GM12873 (cell line): ENCODE measurements at regions not wholly inside any gene's neighbourhood (a gene's known extent, or its start where the extent isn't known, plus 50 kb on each side); places are given as distances from the start of the nearest gene placed in this dataset.

ENCODE experiments used
- TF ChIP-seq, protein P1 (sequence below): IDR thresholded peaks from 2 replicates; pipeline ENCODE4 v1.5.1; 2012; ENCODE audit warnings: low read depth, mild to moderate bottlenecking, moderate library complexity, low read length, control low read depth; ENCODE audit not compliant: insufficient read depth; ENCODE audit errors: missing control alignments

DNA sequence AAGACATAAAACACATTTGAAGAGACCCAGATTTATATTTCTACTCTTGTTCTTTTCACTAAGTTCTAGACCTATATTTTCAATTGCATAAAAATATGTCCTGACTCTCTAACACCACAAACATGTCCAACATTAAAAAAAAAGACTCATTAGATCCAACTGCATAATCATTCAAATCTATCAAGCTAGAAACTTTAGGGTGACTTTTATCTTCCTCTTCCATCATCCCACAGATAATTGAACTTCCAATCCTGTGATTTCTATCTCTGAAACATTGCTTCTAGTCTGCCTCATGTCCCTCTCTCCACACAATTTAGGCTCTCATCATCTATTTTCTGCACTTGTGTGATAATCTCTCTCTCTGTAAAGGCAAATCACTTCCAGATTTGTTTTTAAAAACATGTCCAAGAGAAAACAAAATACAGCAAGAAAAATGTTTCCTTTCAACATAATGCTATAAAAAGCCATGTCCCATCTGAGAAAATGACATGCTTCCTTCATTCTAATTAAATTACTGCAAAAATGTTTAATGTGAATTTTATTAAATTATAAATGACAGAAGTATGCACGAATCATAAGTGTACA, 615.9 kb downstream of the RNF144B start:
- TF ChIP-seq, protein P1, sequence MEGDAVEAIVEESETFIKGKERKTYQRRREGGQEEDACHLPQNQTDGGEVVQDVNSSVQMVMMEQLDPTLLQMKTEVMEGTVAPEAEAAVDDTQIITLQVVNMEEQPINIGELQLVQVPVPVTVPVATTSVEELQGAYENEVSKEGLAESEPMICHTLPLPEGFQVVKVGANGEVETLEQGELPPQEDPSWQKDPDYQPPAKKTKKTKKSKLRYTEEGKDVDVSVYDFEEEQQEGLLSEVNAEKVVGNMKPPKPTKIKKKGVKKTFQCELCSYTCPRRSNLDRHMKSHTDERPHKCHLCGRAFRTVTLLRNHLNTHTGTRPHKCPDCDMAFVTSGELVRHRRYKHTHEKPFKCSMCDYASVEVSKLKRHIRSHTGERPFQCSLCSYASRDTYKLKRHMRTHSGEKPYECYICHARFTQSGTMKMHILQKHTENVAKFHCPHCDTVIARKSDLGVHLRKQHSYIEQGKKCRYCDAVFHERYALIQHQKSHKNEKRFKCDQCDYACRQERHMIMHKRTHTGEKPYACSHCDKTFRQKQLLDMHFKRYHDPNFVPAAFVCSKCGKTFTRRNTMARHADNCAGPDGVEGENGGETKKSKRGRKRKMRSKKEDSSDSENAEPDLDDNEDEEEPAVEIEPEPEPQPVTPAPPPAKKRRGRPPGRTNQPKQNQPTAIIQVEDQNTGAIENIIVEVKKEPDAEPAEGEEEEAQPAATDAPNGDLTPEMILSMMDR, result no peak

DNA sequence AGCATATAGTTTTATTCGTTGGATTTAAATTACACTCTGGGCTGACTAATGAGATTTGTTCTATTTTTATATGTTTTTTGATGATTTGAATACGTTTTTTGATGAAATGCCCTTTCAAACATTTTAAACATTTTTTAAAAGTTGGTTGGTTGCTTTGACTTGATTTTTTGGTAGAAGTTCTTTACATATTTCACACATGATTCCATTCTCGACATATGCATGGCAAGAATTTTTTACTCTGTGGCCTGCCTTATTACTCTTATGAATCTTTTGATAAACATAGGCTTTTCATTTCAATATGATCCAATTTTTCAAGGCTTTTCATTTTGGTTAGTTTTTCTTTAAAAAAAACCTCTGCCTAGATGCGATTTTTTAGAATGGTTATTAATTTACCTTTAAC, 617.0 kb downstream of the RNF144B start:
- TF ChIP-seq, protein P1, result no peak

DNA sequence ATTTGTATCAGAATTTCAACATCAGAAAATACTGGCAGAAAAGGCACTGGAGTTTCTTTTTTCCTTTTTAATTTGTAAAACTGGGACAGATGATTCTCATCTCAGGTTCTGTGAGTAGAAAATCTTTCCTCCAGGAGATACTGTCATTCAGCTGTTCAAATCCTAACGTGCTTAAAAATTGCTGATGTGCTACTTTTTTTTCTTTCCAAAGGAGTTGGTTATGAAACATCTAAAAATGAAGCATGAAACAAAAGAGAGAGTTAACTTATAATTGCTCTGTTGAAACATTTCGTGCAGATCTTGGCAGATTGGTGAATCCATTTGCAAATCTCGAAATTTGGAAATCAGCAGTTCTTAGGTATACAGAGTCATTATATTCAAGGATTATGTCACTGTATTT, 622.6 kb downstream of the RNF144B start:
- TF ChIP-seq, protein P1, result no peak

DNA sequence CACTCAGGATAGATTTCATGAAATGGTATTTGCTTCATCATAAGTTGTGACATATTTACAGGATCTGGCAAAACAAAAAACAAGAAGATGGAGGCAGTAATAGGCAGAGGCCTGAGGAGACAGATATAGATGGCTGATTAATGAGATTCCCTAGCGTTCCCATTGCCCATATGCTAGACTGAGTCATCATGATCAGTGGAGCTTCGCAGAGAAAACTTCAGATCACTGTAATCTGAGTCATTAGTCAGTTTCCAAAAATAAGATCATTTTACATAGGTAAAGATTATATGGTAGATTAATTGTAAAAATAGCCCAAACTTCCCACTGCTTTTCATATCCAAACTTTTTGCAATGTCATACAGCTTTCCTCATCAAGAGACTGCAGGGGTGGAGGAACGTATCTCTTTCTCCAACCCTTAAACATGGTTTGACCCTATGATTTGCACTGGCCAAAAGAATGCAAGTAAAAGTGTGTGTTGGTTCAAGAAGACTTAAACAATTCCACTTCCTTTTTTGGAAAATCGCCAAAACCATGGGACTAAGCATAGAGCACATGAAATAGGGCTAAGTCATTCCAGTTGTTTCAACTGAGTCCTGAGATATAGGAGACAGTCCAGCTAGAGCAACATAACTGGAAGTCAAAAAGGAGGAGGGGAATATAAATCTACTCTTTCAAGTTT, 626.0 kb downstream of the RNF144B start:
- TF ChIP-seq, protein P1, result no peak

DNA sequence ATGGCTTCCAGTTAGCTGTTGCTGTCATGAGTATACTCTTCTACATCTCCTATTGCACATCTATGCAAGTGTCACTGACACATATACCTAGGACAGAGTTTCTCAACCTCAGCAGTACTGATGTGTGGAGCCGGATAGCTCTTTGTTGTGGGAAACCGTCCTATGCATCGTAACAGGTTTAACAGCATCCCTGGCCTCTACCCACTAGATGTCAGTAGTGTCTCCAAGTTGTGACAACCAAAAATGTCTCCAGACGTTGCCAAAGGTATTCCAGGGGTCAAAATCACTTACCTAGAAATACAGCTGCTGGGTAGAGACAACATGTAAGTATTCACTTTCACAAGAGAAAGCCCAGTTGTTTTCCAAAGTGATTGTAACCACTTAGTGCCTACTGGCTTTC, 637.6 kb downstream of the RNF144B start:
- TF ChIP-seq, protein P1, result peak; percentile 54

DNA sequence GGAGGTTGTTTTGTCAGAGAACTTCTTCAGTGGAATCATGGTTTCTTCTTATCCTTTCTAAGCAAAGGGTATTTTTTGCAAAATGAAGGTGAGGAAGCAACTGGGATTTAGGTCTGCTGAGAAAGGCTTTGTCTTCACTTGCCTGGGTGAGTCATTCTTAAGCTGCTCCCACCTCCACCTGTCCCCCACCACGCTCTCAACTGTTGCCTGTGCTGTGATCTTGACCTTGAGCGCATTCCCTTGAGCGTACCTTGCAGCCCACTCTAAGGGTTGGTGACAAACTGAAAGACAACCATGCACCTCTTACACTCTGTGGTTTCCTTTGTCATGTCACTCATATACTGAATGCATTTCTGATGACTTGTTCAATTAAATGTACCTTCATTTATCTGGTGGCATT, 641.1 kb downstream of the RNF144B start:
- TF ChIP-seq, protein P1, result no peak

DNA sequence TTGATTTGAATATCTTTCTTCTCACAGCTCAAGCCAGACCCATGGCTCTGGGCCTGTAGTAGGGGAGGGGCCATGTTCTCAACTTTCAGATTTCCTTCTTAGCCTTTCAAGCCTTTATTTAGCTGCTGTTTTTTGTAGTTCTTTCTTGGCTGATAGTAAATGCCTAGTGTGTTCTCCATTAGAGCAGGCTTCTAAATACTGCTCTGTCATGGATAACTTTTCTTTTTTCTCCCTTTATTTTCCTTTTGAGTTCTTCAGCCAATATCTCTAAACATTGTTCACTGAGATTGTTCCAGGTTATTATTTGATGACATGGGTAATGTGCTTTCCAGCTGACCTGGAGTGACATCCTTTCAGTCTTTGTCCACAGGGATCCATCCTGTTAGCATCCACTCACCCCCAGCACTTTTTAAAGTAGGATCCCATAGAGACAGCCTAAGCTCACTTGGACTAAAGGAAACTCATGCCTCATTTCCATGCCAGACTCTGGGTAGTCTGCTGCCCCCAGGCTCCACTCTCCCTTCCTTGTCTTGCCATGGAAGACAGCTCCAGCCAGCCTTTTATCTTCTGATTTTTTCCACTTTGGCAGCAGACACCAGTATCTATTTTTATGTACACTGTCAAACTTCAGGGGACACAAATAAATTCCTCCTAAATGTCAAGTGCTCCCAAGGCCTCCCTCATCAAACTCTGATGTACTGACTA, 645.6 kb downstream of the RNF144B start:
- TF ChIP-seq, protein P1, result no peak
